ENCODE measurements at regions not wholly inside any gene's neighbourhood (a gene's known extent, or its start where the extent isn't known, plus 50 kb on each side); places are given as distances from the start of the nearest gene placed in this dataset.

DNA sequence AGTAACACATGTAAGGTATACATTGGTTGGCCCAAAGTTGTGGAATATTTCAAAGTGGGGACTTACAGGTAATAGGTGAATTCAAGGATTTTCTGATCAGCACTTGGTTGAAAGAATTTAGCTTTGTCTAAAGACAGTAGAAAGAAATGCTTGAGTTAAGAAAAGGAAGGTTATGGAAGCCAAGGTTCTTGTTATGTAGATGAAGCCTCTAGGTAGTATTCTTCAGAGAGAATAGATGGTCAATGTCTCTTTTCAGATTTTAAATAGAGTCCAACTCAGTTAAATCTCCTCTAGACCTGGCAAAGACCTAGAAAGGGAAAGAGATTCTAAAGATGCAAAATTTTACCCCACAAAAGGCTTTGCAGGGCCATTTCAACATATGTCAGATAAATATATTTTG, 157.4 kb downstream of the ANKRD30B start:
- no peak for DNase-seq (ENCODE audit: low read depth)

DNA sequence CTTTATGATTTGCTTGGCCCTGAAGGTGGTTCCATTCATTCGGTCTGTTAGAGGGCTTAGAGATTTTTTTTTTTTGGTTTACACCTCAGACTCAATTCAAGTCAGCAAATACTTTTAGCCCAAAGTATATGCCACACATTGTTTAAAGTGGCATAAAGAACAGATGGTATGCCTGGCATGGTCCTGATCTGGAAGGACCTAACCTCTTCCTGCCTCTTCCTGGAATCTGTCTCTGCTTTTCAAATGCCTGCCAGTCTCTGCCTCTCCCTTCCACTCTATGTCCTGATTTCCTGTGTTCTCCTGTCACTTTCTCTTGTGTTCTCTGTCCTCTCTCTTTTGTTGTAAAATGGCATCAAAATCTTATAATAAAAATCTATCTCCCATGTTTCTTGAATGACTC, 158.0 kb downstream of the ANKRD30B start:
- DNase-seq (ENCODE audit: low read depth), result no peak

DNA sequence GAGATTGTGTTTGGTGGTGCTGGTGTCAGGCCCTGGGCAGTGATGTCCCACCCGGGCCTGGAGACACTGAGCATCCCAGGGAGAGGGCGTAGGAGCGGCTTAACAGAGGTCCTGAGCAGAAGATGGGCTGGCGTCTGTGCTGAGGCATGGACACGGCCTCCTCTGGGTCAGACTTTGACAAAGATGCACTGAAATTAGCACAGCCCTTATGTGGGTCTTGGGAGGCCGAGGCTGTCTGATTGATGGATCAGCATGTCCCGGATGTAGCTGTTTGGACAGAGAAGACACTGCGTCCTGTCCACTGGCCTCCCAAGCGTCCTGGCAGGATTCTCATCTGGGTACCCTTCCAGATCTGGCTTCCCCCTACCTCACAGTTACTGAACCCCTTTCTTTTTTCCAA, 159.4 kb downstream of the ANKRD30B start:
- no peak for DNase-seq (ENCODE audit: low read depth)

DNA sequence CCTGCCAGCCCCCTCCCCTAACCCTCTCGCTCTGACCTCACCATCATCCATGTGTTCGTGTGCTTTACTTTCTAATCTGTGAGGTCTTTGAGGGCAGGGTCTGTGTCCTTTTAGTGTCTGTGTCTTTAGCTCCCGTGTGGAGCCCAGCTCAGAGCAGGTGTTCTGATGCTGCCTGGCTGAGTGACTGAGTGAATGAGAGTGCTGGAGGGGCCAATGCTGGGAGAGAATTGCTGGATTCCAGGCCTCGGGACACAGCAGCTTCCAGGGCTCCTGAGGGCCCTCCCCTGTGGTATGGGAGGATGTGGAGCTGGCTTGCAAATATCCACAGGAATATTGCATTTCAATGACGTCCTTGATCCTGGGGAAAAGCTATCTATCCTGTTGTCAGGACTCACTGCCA, 160.6 kb downstream of the ANKRD30B start:
- no peak for DNase-seq (ENCODE audit: low read depth)

DNA sequence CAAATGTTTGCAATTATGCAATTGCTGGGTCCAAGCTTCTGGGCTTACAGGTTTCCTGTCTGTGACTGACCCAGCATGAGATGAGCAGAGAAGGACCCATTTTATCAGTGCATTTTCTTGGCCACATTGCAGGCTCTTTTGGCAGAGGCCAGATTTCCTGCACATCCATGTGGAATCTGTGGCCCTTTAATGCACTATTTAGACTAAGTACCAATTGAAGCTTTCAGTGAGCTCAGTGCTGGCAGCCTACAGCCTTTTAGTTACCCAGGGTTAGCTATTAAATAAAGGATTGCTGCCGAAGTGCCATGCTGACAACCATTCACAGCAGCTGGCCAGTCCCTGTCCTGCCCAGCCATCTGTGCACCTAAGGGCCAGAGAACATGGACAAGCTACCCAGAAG, 165.0 kb downstream of the ANKRD30B start:
- no peak for DNase-seq (ENCODE audit: low read depth)

DNA sequence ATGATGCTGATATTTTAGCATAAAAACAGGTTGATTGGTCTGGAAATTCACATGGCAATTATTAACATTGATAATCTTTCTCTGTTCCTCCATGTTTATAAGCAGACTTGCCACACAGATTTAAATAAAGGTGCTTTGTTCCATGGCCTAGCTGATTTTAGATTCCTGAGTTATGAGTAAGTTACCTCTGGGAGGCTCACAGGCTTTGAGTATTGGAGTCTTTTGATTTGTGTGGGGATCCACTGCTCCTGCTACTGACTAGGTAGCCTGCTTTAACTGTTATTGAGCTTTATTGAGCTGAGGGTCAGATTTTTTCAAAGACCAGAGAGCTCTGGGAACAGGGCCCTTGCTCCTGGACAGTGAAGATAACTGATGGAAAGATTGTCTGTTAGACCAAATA, 166.1 kb downstream of the ANKRD30B start:
- no peak for DNase-seq (ENCODE audit: low read depth)

DNA sequence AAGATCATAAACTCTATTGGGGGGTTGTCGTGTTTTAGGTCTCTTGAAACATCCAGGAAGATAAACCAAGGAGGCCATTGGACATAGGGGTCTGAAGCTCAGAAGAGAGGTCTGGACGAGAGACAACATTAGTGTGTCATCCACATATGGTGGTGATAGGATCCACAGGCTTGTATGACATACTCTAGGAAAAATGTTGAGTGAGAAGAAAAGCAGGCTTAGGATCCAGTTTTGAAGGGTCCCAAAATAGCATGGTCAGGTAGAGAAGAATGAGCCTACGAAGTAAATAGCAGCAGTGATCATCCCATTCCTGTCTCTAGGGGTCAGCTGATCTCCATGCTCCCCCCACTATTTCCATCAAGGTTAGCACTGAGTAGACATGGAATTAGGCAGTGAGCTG, 166.8 kb downstream of the ANKRD30B start:
- no peak for DNase-seq (ENCODE audit: low read depth)

DNA sequence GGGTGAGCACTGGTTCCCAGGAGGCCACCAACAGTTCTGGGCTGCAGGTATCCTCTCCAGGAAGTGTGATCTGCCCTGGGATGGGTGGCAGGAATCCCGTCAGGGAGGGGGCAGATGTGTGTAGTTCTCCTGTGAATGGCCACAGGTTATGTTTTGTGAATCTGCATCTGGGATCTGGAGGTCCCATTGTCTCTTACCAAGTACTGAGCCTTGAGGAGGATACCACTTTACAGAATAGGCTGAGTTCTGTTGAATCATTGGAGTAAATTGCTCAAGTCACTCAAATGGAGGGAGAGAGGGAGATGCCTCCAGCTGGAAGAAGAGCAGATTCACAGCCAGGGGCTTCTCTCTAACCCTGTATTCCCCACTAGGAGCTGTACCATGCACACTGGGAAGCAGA, 168.2 kb downstream of the ANKRD30B start:
- no peak for DNase-seq (ENCODE audit: low read depth)

DNA sequence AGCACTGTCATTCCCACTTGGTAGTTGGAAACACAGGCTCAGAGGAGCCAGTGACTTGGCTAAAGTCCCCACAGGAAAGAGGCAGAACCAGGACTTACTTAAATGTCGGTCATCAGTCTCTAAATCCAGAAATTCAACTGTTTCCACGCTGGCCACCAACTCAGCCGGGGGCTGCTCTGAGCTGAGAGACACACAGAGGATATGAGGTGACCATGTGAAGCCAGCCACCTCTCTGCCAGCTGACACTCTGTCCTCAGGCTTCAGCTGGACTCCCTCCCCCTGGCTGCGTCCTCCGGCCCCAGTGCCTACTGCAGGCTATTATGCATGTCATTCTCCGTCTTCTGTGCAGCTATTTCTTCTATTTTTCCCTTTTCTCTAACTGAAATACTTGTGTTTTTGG, 168.9 kb downstream of the ANKRD30B start:
- no peak for DNase-seq (ENCODE audit: low read depth)

DNA sequence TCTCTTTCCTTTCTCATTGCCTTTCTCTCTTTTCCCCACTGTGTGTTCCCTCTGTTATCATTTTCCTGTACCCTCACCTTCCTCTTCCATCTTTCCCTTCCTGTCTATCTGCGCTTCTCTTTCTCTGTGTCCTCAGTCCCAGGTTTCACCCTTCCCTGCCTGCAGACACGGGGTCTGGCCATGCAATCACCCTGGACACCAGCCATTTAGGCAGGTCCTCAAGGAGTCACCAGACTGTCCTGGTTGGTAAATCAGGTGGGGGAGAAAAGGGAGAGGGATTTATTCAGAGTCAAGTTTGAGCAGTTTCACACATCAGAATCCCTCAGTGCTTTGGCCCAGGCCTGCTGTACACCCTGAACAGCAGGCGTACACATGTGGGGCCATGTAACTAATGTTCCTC, 169.3 kb downstream of the ANKRD30B start:
- DNase-seq (ENCODE audit: low read depth), result no peak

DNA sequence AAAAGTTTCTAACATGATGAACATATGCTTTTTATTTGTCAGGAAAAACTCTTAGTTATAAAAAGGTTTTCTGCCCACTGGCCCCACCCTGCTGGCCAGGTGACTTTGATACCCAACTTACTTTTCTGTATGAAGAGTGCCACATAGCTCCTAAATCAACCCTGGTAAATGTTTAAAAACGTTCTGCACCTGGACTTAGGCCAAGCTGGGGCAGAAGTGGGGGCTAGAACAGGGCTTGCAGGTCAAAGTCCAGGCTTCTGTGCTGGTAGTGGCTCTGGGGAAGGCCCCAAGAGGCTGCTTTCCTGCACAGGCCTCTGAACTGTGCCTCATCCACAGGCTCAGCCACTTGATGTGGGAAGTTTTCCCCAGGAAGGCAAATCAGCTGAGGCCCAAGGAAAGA, 171.7 kb downstream of the ANKRD30B start:
- DNase-seq (ENCODE audit: low read depth), result no peak

DNA sequence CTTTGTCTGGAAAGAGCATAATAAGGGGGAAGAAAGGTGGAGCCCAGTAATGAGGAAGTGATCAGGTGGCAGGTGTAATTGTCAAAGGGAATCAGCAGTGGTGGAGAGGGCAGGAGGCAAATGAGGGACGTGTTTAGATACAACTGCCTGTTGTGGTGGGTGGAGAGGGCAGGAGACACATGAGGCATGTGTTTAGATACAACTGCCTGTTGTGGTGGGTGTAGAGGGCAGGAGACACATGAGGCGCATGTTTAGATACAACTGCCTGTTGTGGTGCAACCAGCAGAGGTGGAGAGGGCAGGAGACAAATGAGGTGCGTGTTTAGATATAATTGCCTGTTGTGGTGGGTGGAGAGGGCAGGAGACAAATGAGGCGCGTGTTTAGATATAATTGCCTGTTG, 173.1 kb downstream of the ANKRD30B start:
- DNase-seq (ENCODE audit: low read depth), result no peak

DNA sequence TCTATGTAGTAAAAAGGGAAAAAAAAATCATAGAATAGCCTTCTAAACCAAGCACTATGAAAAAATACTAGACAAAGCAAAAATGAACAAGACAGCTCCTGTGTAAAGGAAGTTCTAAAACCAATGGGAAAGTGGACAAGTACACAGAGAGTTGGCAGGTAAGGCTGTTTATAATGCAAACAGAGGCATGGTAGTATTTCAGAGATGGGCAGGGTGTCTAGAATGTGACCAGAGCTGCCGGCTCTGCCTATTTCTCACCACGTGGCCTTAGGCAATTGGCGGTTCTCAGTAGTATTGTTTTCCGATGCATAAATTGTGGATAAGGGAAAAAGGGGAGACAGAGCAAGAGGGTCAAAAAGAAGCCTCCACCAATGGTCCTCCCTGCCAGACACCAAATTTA, 173.6 kb downstream of the ANKRD30B start:
- DNase-seq (ENCODE audit: low read depth), result no peak

DNA sequence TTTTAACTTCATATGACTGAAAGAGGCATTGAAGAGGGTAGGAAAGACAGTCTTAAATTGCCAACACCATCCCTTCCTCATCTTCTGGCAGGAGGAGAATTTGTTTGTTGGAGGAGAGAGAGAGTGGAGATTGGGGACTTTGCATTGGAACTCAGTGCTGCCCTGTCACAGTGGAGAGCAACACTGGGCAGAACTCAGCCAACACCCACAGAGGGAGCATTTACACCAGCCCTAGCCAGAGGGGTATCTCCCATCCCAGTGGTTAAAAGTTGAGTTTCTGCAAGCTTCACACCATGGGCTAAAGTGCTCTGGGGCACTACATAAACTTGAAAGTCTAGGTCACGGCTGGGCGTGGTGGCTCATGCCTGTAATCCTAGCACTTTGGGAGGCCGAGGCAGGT, 174.1 kb downstream of the ANKRD30B start:
- DNase-seq (ENCODE audit: low read depth), result no peak

DNA sequence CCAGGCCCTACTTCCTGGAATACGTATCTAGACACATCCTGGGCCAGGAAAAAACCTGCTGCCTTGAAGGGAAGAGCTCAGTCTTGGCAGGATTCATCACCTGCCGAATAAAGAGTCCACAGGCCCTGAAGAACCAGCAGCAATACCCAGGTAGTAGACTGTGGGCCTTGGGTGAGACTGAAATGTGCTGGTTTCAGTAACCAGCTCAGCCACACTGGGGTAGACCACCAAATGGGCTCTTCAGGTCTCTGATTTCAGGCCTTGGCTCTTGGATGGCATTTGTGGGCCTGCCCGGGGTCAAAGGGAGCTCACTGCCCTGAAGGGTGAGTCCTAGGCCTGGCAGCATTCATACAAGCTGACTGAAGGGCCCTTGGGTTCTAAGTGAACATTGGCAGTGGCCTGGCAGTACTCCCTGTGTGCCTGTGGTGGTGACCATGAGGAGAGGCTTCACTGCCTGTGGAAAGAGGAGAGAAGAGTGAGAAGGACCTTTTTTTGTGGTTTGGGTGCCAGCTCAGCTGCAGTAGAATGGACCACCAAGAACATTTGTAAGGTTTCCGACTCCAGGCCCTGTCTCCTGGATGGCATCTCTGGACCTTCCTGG, 175.1 kb downstream of the ANKRD30B start:
- no peak for DNase-seq (ENCODE audit: low read depth)

DNA sequence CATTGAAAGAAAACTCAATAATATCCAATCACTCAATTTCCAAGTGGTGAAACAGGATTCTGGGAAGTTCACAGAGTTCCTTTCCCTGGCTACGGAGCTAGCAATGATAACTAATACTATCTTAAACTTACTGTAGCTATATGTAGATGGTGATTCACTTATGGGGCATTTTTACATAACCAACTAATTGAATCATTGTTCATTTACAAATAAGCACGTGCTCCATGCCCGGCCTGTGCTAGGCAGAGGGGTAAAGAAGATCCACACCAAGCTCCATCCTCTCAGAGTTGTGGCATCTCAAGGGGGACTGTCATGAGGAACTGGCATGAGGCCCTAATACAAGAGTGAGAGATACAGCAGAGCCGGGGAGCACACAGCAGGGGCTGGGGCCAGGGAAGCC, 176.3 kb downstream of the ANKRD30B start:
- no peak for DNase-seq (ENCODE audit: low read depth)

DNA sequence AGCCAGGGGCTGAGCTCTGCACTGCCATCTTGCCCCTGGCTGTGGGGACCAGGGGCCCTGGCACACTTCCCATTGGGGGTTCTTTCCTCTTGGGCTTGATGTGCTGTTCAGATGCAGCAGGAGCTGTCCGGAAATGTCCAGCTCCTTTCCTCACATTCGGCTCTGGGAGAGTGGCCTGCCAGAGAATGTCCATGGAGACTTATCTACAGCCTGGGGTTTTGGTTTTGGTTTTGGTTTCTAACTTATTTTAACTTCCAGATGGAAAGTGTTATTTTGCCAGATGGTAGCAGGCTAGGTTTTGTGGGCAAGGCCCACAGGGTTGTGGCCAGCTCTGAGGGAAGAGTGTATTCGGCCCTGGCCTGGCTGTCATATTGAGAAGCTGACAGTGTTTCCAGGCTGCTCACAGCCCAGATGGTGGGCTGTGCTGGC, 177.3 kb downstream of the ANKRD30B start:
- no peak for DNase-seq (ENCODE audit: low read depth)

DNA sequence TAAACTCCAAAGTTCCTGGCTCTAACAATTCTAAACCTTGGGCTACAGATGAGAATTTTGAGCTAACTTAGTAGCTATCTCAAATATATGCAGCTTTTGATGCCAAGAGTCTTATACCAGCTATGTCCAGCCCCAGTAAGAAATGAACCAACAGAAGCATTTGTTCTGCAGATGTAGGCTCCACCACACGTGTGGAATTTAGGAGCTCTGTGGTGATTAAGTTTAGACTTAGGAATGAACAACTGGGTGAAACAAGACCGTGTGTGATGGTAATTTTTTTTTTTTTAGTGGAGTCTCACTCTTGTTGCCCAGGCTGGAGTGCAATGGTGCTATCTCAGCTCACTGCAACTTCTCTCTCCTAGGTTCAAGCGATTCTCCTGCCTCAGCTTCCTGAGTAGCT, 179.7 kb downstream of the ANKRD30B start:
- no peak for DNase-seq (ENCODE audit: low read depth)

DNA sequence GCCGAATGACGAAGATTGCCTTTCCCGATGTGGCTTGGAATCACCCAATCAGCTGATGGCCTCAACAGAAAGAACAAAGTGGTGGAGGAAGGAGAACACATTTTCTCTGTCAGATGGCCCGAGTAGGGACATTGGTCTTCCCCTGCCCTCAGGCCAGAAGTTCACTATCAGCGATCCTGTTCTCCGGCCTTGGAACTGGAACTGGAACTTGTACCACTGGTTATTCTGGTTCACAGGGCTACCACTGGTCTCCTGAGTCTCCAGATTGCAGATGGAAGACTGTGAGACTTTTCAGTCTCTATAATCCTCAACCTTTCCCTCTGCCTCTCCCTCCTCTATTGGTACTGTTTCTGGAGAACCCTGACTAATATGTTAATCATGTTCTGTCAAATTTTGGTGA, 180.4 kb downstream of the ANKRD30B start:
- DNase-seq (ENCODE audit: low read depth), result no peak

DNA sequence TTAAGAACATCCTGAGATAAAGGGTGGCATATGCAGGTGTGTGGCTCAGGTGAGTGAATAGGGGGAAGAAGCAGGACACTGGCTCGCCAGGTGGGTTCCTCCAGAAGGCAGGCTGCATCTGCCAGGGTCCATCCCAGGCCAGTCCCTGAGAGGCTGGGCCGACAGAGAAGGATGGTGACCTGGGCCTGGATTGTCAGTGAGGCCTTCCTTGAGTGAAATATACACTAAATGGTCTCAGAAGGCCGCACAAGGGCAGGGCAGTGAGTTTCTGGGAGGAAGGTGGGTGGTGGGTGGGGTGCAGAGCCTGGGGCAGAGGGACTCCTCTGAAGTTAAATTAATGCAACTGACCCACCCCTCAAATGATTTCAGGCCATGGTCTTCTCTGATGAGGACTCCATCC, 182.1 kb downstream of the ANKRD30B start:
- no peak for DNase-seq (ENCODE audit: low read depth)

DNA sequence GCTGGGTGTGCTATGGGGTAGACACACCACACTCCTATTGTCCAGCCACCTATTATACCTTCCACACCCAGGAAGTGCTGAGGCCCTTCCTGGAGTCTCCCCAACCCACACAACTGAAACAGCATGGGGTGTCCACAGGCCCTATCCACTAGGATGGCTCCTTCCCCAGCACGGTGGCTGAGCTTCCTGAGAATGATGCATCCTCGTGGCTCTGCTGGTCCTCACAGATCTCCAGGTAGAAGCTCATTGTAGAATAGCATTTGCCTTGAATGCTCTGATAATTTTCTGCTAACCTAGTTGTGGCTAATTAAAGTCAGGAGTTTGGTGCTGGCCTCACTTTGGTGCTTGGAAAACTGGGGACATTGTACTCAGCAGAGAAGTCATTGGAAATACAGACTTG, 182.6 kb downstream of the ANKRD30B start:
- no peak for DNase-seq (ENCODE audit: low read depth)

DNA sequence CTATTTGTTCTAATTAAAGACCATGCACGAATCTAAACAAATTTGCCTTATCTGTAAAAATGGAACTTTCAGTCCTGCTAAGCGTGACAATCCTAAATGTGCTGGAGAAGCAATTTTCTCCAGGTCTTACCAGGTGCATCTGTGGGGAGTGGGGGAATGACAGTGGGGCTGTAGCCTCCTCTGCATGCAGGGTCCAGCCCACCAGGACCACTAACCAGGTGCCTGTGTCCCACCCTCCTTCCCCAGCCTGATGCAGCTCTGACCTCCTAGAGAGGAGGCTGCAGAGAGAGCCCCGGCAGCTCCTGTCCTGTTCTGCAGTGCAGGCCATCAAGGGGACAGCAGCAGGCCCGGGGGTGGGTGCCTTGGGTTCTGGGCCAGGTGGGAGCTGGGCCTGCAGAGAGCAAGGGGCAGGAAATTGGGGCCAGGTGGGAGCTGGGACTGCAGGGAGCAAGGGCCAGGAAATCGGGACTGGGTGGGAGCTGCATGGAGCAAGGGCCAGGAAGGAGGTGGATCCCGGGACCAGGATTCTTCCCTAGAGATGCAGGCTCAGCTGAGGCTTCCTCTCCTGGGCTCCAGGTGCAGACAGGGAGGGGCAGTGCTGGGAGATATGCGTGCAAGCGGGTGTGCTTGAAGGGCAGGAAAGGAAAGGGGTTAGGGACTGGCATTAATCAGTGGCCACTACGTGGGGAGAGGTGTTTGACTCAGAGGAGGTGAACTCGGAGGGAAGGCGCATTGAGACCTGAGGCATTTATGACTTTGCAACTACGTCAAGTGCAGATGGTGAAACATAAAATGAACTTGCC, 185.3 kb downstream of the ANKRD30B start:
- no peak for DNase-seq (ENCODE audit: low read depth)

DNA sequence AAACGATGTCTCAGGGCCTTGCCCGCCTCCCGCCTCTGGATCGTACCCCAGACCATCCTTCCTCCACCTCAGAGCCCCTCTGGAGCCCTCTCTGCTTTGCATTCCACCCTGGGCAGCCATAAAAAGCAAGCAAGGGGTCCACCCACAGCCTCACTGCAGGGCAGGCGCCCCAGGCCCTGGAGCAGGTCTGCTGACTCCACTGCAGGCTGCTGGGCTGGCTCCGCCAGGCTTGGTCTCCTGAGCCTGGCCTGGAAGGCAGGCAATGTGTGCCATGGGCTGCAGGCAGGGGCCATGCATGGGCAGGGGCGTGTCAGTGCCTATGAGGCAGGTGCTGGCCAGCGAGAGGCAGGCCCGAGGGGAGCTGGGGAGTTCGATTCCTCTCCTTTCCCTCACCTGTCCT, 186.0 kb downstream of the ANKRD30B start:
- DNase-seq (ENCODE audit: low read depth), result no peak

DNA sequence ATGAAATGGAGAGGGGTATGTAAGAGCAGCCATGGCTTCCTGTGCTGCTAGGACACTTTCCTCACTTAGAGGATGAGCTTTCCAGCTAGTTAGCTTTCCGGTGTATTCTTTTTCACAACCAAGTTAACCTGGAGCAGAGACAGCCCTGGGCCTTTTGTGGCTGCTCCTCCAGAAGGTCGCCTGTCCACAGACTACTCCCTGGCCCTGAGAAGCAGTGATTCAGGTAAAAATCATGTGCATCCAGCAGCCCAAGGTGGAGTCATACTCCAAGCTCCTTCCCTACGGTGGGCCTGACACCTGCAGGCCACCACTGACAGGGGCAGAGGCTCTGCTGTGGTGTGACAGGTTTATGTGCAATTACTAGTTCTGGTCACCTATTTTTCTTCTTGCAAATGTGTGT, 187.2 kb downstream of the ANKRD30B start:
- no peak for DNase-seq (ENCODE audit: low read depth)

All from ELR (cell line).